ENCODE measurements at regions not wholly inside any gene's neighbourhood (a gene's known extent, or its start where the extent isn't known, plus 50 kb on each side); places are given as distances from the start of the nearest gene placed in this dataset.

- Histone ChIP-seq H3K27ac (ENCODE audit: control insufficient read depth, insufficient read depth) (no peak overlapping the region), H3K36me3 (ENCODE audit: control insufficient read depth in 2 of 2, insufficient read depth in 2 of 2, low read length in 1 of 2) (no peaks in the 10 kb centered on the region), H3K27me3 (replicated peaks in 1 of 2; ENCODE audit: control insufficient read depth in 2 of 2, insufficient read depth in 2 of 2, low read length in 1 of 2) (no peaks in the 10 kb centered on the region), H3K4me1 (ENCODE audit: control insufficient read depth, insufficient read depth, low read length) (no peaks in the 10 kb centered on the region), H2AFZ (ENCODE audit: control insufficient read depth, low read depth, low read length) (no peak overlapping the region), H4K20me1 (ENCODE audit: control insufficient read depth, insufficient read depth) (no peaks in the 10 kb centered on the region), H3K4me2 (ENCODE audit: control insufficient read depth, insufficient read depth) (no peak overlapping the region), H3K4me3 (no peak overlapping the region), H3K9me3 (replicated peaks; ENCODE audit: control insufficient read depth, insufficient read depth, low read length) (no peaks in the 10 kb centered on the region), H3K9ac (ENCODE audit: control insufficient read depth, insufficient read depth, low read length) (no peak overlapping the region), H3K79me2 (ENCODE audit: control insufficient read depth, insufficient read depth, low read length) (no peaks in the 10 kb centered on the region)
- POLR2A ChIA-PET = no interaction called here
- TF ChIP-seq POLR2AphosphoS2 (IDR thresholded peaks at IDR 0.05; ENCODE audit: low read depth, low read length) (no peak), ASH2L (IDR thresholded peaks at IDR 0.05; ENCODE audit: borderline replicate concordance, low read depth) (no peak), PAX5 (IDR thresholded peaks at IDR 0.05; ENCODE audit: borderline replicate concordance, low read depth, low read length) (no peak)
- TF ChIP-seq, protein P1, sequence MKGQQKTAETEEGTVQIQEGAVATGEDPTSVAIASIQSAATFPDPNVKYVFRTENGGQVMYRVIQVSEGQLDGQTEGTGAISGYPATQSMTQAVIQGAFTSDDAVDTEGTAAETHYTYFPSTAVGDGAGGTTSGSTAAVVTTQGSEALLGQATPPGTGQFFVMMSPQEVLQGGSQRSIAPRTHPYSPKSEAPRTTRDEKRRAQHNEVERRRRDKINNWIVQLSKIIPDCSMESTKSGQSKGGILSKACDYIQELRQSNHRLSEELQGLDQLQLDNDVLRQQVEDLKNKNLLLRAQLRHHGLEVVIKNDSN (IDR thresholded peaks at IDR 0.05; ENCODE audit: borderline replicate concordance, extremely low read length, insufficient read depth, low read depth, low read length) = no peak
- intact Hi-C loops (cut with micrococcal nuclease; ENCODE audit: unreplicated experiment) = no loop called here
- 7% methylated on average over 1 of the region's 1 CpG for WGBS (ENCODE audit: insufficient coverage, insufficient replicate concordance, low lambda C conversion rate, missing lambda C conversion rate)
- CTCF ChIA-PET = no interaction called here
- ATAC-seq (no peak), DNase-seq (ENCODE audit: low read depth, low spot score) (no peak), FAIRE-seq (no peak)
- in situ Hi-C loops (cut with MboI) = no loop called here
- no TSS peak for BruUV-seq (replicated peaks)
- SMC1A ChIA-PET (ENCODE audit: uncharacterized antibody, unreplicated experiment) = no interaction called here
- RAD21 ChIA-PET (ENCODE audit: unreplicated experiment) = no interaction called here
Measured at GRCh38 chr4:129604632-129605255, 508.8 kb downstream of the C4orf33 start.

DNA sequence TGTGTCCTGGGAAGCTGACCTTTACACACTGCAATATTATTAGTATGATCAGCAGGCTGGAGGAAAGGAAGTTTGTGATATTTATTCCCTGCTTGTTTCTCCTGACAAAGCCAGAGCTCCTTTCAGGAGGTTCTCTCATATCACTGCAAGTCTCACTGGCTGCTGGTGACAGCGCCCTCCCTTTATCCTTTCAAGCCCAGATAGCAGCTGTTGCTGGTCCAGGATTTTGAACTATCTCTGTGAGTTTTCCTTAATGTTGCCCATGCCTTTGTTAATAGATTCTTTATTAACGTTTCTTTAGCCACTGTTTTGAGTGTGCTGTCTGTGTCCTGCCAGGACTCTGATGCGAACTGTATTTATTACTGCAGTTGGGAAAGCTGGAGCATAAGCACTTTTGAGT lies 518.7 kb downstream of the C4orf33 start:
- H3K27ac ChIP-seq (ENCODE audit: control insufficient read depth, insufficient read depth) = no peak overlapping the region
- in situ Hi-C loops (cut with MboI) = no loop called here
- no peaks in the 10 kb centered on the region for H3K4me1 ChIP-seq (ENCODE audit: control insufficient read depth, insufficient read depth, low read length)
- intact Hi-C loops (cut with micrococcal nuclease; ENCODE audit: unreplicated experiment) = no loop called here
- no peaks in the 10 kb centered on the region for H3K9me3 ChIP-seq (replicated peaks; ENCODE audit: control insufficient read depth, insufficient read depth, low read length)
- no peak overlapping the region for H2AFZ ChIP-seq (ENCODE audit: control insufficient read depth, low read depth, low read length)
- FAIRE-seq (no peak), ATAC-seq (no peak), DNase-seq (ENCODE audit: low read depth, low spot score) (no peak)
- no peak overlapping the region for H3K4me3 ChIP-seq
- ChIA-PET RAD21 (ENCODE audit: unreplicated experiment) (no interaction called here), POLR2A (no interaction called here), SMC1A (ENCODE audit: uncharacterized antibody, unreplicated experiment) (no interaction called here), CTCF (no interaction called here)
- H3K79me2 ChIP-seq (ENCODE audit: control insufficient read depth, insufficient read depth, low read length) = no peaks in the 10 kb centered on the region
- no peak overlapping the region for H3K4me2 ChIP-seq (ENCODE audit: control insufficient read depth, insufficient read depth)
- H3K27me3 ChIP-seq (replicated peaks in 1 of 2; ENCODE audit: control insufficient read depth in 2 of 2, insufficient read depth in 2 of 2, low read length in 1 of 2) = no peaks in the 10 kb centered on the region
- WGBS (ENCODE audit: insufficient coverage, insufficient replicate concordance, low lambda C conversion rate, missing lambda C conversion rate) = 13% methylated on average over 3 of the region's 3 CpGs
- no peaks in the 10 kb centered on the region for H4K20me1 ChIP-seq (ENCODE audit: control insufficient read depth, insufficient read depth)
- no peak for TF ChIP-seq KAT2A (conservative IDR thresholded peaks at IDR 0.05; ENCODE audit: control insufficient read depth, low read depth, low read length)
- no peak for TF ChIP-seq PBX3 (IDR thresholded peaks at IDR 0.05; ENCODE audit: insufficient replicate concordance, low read depth, low read length)
- TF ChIP-seq, protein P2, sequence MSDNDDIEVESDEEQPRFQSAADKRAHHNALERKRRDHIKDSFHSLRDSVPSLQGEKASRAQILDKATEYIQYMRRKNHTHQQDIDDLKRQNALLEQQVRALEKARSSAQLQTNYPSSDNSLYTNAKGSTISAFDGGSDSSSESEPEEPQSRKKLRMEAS (IDR thresholded peaks at IDR 0.05; ENCODE audit: low read depth, low read length) = no peak
- TF ChIP-seq TCF3 (IDR thresholded peaks at IDR 0.05; ENCODE audit: borderline replicate concordance, insufficient read depth, low read depth, low read length) = no peak
- no peak for TF ChIP-seq MXI1 (IDR thresholded peaks at IDR 0.05; ENCODE audit: low read depth, low read length)
- H3K36me3 ChIP-seq (ENCODE audit: control insufficient read depth in 2 of 2, insufficient read depth in 2 of 2, low read length in 1 of 2) = no peaks in the 10 kb centered on the region
- H3K9ac ChIP-seq (ENCODE audit: control insufficient read depth, insufficient read depth, low read length) = no peak overlapping the region
- no TSS peak for BruUV-seq (replicated peaks)

All from GM12878 (cell line).